Neutrophil (primary cell): ENCODE measurements at regions not wholly inside any gene's neighbourhood (a gene's known extent, or its start where the extent isn't known, plus 50 kb on each side); places are given as distances from the start of the nearest gene placed in this dataset.

ENCODE experiments used
- H3K27ac ChIP-seq: fragments of 200-600 bp; sonication (generic); 2 replicates; pipeline ENCODE4 v1.5.1; 2016; ENCODE audit warnings: mild to moderate bottlenecking, moderate library complexity
- H3K27me3 ChIP-seq: fragments of 200-600 bp; sonication (generic); 2 replicates; pipeline ENCODE4 v1.6.0; 2016; ENCODE audit warnings: mild to moderate bottlenecking
- H3K36me3 ChIP-seq: fragments of 200-600 bp; sonication (generic); 2 replicates; pipeline ENCODE4 v1.5.1; 2017
- H3K4me1 ChIP-seq, 2 experiments: fragments of 200-600 bp in 1 of 2; sonication (generic) in 1 of 2; 1 replicate in 1 of 2; 2 replicates in 1 of 2; pipeline versions ENCODE4 v1.5.1 to v1.6.1; 2013 to 2016; ENCODE audit warnings: low read depth in 1 of 2, low read length in 1 of 2, mild to moderate bottlenecking in 1 of 2, moderate library complexity in 1 of 2; ENCODE audit not compliant: control insufficient read depth in 1 of 2, insufficient read depth in 1 of 2
- H3K4me3 ChIP-seq, 2 experiments: fragments of 200-600 bp in 1 of 2; sonication (generic) in 1 of 2; 1 replicate in 1 of 2; 2 replicates in 1 of 2; pipeline ENCODE4 v1.5.1; 2013 to 2016; ENCODE audit warnings: low read depth in 1 of 2, low read length in 1 of 2, mild to moderate bottlenecking in 1 of 2, moderate library complexity in 1 of 2
- H3K9me3 ChIP-seq: fragments of 200-600 bp; sonication (generic); 2 replicates; pipeline ENCODE4 v1.5.1; 2016
- CTCF ChIP-seq: fragments of 200-600 bp; sonication (generic); IDR thresholded peaks from 2 replicates; pipeline ENCODE4 v1.5.1; 2016; ENCODE audit warnings: antibody characterized with exemption

- Histone ChIP-seq H3K36me3 (no peaks in the 10 kb centered on the region), H3K9me3 (no peaks in the 10 kb centered on the region), H3K4me1 (no peaks in the 10 kb centered on the region), H3K27me3 (peaks cover 27% of the 10 kb centered on the region), H3K27ac (no peak overlapping the region), H3K4me3 (no peak overlapping the region)
- no peak for TF ChIP-seq CTCF
Measured at GRCh38 chr20:6838181-6838826, 70.8 kb downstream of the BMP2 start.

- no peaks in the 10 kb centered on the region for H3K36me3 ChIP-seq
- H3K4me3 ChIP-seq, result no peak overlapping the region
- H3K27ac ChIP-seq, result no peak overlapping the region
- H3K4me1 ChIP-seq, result no peaks in the 10 kb centered on the region
- H3K27me3 ChIP-seq, result peaks cover 33% of the 10 kb centered on the region
- H3K9me3 ChIP-seq, result no peaks in the 10 kb centered on the region
- no peak for TF ChIP-seq CTCF
Measured at GRCh38 chr20:6841128-6841527, 73.6 kb downstream of the BMP2 start.

GRCh38 chr20:6845141-6845540, 77.7 kb downstream of the BMP2 start:
- H3K27ac ChIP-seq, result no peak overlapping the region
- no peaks in the 10 kb centered on the region for H3K9me3 ChIP-seq
- H3K4me1 ChIP-seq, result no peaks in the 10 kb centered on the region
- peaks cover 24% of the 10 kb centered on the region for H3K27me3 ChIP-seq
- no peak for TF ChIP-seq CTCF
- no peak overlapping the region for H3K4me3 ChIP-seq
- no peaks in the 10 kb centered on the region for H3K36me3 ChIP-seq

GRCh38 chr20:6848041-6848440, 80.6 kb downstream of the BMP2 start:
- no peak for TF ChIP-seq CTCF
- H3K9me3 ChIP-seq, result no peaks in the 10 kb centered on the region
- no peaks in the 10 kb centered on the region for H3K36me3 ChIP-seq
- H3K4me3 ChIP-seq, result no peak overlapping the region
- H3K27me3 ChIP-seq, result peaks cover 8% of the 10 kb centered on the region
- no peaks in the 10 kb centered on the region for H3K4me1 ChIP-seq
- no peak overlapping the region for H3K27ac ChIP-seq

GRCh38 chr20:6848992-6849391, 81.5 kb downstream of the BMP2 start:
- H3K27me3 ChIP-seq, result no peaks in the 10 kb centered on the region
- TF ChIP-seq CTCF, result no peak
- H3K9me3 ChIP-seq, result no peaks in the 10 kb centered on the region
- no peaks in the 10 kb centered on the region for H3K36me3 ChIP-seq
- no peak overlapping the region for H3K27ac ChIP-seq
- H3K4me1 ChIP-seq, result no peaks in the 10 kb centered on the region
- no peak overlapping the region for H3K4me3 ChIP-seq
